HuH-7 (cell line): ENCODE measurements at regions not wholly inside any gene's neighbourhood (a gene's known extent, or its start where the extent isn't known, plus 50 kb on each side); places are given as distances from the start of the nearest gene placed in this dataset.
A peak's percentile ranks its signal among the peaks of the same experiment; 100 is the strongest.

ENCODE experiments used
- DNase-seq: peaks from one replicate; pipeline ENCODE4 v3.0.0; 2011; ENCODE audit warnings: low spot score

- DNase-seq, result no peak
These were observed 769.5 kb upstream of the DPPA4 start for GRCh38 chr3:110106805-110107204.

GRCh38 chr3:110123946-110124345 is 786.6 kb upstream of the DPPA4 start:
- no peak for DNase-seq

GRCh38 chr3:110126065-110126464 is 788.7 kb upstream of the DPPA4 start:
- no peak for DNase-seq

GRCh38 chr3:110133971-110134370 is 796.6 kb upstream of the DPPA4 start:
- no peak for DNase-seq

- no peak for DNase-seq
These were observed 801.7 kb upstream of the DPPA4 start for GRCh38 chr3:110139048-110139447.

GRCh38 chr3:110139821-110140220 is 802.5 kb upstream of the DPPA4 start:
- no peak for DNase-seq

GRCh38 chr3:110149763-110150162 is 812.4 kb upstream of the DPPA4 start:
- no peak for DNase-seq

GRCh38 chr3:110157221-110157620 is 819.9 kb upstream of the DPPA4 start:
- no peak for DNase-seq

- DNase-seq, result peak; percentile 17
These were observed 827.5 kb upstream of the DPPA4 start for GRCh38 chr3:110164632-110165369.

GRCh38 chr3:110165370-110165743 is 828.0 kb upstream of the DPPA4 start:
- DNase-seq, result no peak

GRCh38 chr3:110165753-110166152 is 828.4 kb upstream of the DPPA4 start:
- no peak for DNase-seq

GRCh38 chr3:110166791-110167190 is 829.4 kb upstream of the DPPA4 start:
- DNase-seq, result no peak

- DNase-seq, result no peak
These were observed 837.6 kb upstream of the DPPA4 start for GRCh38 chr3:110174908-110175307.

- peak; percentile 20 for DNase-seq
These were observed 841.6 kb upstream of the DPPA4 start for GRCh38 chr3:110178965-110179364.

GRCh38 chr3:110180733-110181132 is 843.4 kb upstream of the DPPA4 start:
- DNase-seq, result no peak

GRCh38 chr3:110181226-110181625 is 843.9 kb upstream of the DPPA4 start:
- no peak for DNase-seq

GRCh38 chr3:110184536-110184935 is 847.2 kb upstream of the DPPA4 start:
- no peak for DNase-seq

- DNase-seq, result no peak
These were observed 855.7 kb upstream of the DPPA4 start for GRCh38 chr3:110193074-110193473.

GRCh38 chr3:110198717-110199587 is 861.6 kb upstream of the DPPA4 start:
- no peak for DNase-seq

GRCh38 chr3:110199588-110199943 is 862.2 kb upstream of the DPPA4 start:
- no peak for DNase-seq

- no peak for DNase-seq
These were observed 861.4 kb upstream of the NECTIN3 start for GRCh38 chr3:110210086-110210660.

- no peak for DNase-seq
These were observed 845.0 kb upstream of the NECTIN3 start for GRCh38 chr3:110226645-110227044.

GRCh38 chr3:110227991-110228390 is 843.6 kb upstream of the NECTIN3 start:
- DNase-seq, result no peak
